WTC11 (cell line): ENCODE measurements at regions not wholly inside any gene's neighbourhood (a gene's known extent, or its start where the extent isn't known, plus 50 kb on each side); places are given as distances from the start of the nearest gene placed in this dataset.

Experiments used
- CREB1 ChIP-seq: sonication (generic); formaldehyde crosslinking; IDR thresholded peaks from 2 replicates; pipeline ENCODE4 v1.8.0; 2023; ENCODE audit warnings: mild to moderate bottlenecking, missing genetic modification reagents
- CTCF ChIP-seq: fragments of 200-600 bp; IDR thresholded peaks from 2 replicates; pipeline ENCODE4 v1.8.0; 2022; ENCODE audit warnings: antibody characterized with exemption
- E2F5 ChIP-seq: sonication (generic); formaldehyde crosslinking; IDR thresholded peaks from 2 replicates; pipeline ENCODE4 v1.8.1; 2022; ENCODE audit warnings: mild to moderate bottlenecking, moderate library complexity, missing genetic modification reagents
- ELF4 ChIP-seq: sonication (generic); formaldehyde crosslinking; IDR thresholded peaks from 2 replicates; pipeline ENCODE4 v1.8.1; 2022; ENCODE audit warnings: low read depth, mild to moderate bottlenecking, moderate library complexity, missing genetic modification reagents
- EMX1 ChIP-seq: fragments of 250-450 bp; sonication (Bioruptor Pico); IDR thresholded peaks from 2 replicates; pipeline ENCODE4 v1.8.0; 2021; ENCODE audit warnings: mild to moderate bottlenecking
- JUN ChIP-seq: sonication (generic); formaldehyde crosslinking; IDR thresholded peaks from 2 replicates; pipeline ENCODE4 v1.8.0; 2023; ENCODE audit warnings: mild to moderate bottlenecking, missing genetic modification reagents
- MYBL2 ChIP-seq: sonication (generic); formaldehyde crosslinking; IDR thresholded peaks from 2 replicates; pipeline ENCODE4 v1.8.1; 2023; ENCODE audit warnings: mild to moderate bottlenecking, moderate library complexity, missing genetic modification reagents
- NFYB ChIP-seq: sonication (generic); formaldehyde crosslinking; conservative IDR thresholded peaks from 2 replicates; pipeline ENCODE4 v1.8.0; 2022; ENCODE audit warnings: low read depth, missing genetic modification reagents
- STAT6 ChIP-seq: sonication (generic); formaldehyde crosslinking; conservative IDR thresholded peaks from 2 replicates; pipeline ENCODE4 v1.8.1; 2023; ENCODE audit warnings: mild to moderate bottlenecking, low read depth, missing genetic modification reagents, moderate library complexity
- ZNF281 ChIP-seq: sonication (generic); formaldehyde crosslinking; IDR thresholded peaks from 2 replicates; pipeline ENCODE4 v1.8.0; 2023; ENCODE audit warnings: mild to moderate bottlenecking, missing genetic modification reagents

- TF ChIP-seq EMX1 (CRISPR knock-in tag) = no peak
- TF ChIP-seq NFYB (CRISPR knock-in tag) = no peak
- TF ChIP-seq CTCF = no peak
- TF ChIP-seq E2F5 (CRISPR knock-in tag) = no peak
- TF ChIP-seq ELF4 (CRISPR knock-in tag) = no peak
- no peak for TF ChIP-seq CREB1 (CRISPR knock-in tag)
- no peak for TF ChIP-seq ZNF281 (CRISPR knock-in tag)
- no peak for TF ChIP-seq STAT6 (CRISPR knock-in tag)
- no peak for TF ChIP-seq MYBL2
- TF ChIP-seq JUN (CRISPR knock-in tag) = no peak
These were observed 52.7 kb upstream of the TET2 start for GRCh38 chr4:105093975-105094374.
